SHP77 treated with DMSO at 0.1 percent for 48 hours (cell line): ENCODE measurements at regions not wholly inside any gene's neighbourhood (a gene's known extent, or its start where the extent isn't known, plus 50 kb on each side); places are given as distances from the start of the nearest gene placed in this dataset.
A peak's percentile ranks its signal among the peaks of the same experiment; 100 is the strongest.
"Not testable (repeated sequence)": the region's sequence is repeated elsewhere in the genome, so short reads cannot be mapped to it uniquely, and the experiment has no call there.

Source experiments
- DNase-seq: peaks from one replicate; lab custom pipeline; 2025; lab: John Stamatoyannopoulos, UW

GRCh38 chr16:35196313-35196712 lies 1736.9 kb downstream of the TP53TG3F start:
- no peak for DNase-seq

- no peak for DNase-seq
Observed at GRCh38 chr16:35197656-35198055, 1738.2 kb downstream of the TP53TG3F start.

GRCh38 chr16:35198223-35199199 lies 1739.1 kb downstream of the TP53TG3F start:
- no peak for DNase-seq

GRCh38 chr16:35200662-35201061 lies 1741.2 kb downstream of the TP53TG3F start:
- no peak for DNase-seq

- no peak for DNase-seq
Observed at GRCh38 chr16:35201151-35201550, 1741.7 kb downstream of the TP53TG3F start.

- DNase-seq: no peak
Observed at GRCh38 chr16:35203636-35204035, 1744.2 kb downstream of the TP53TG3F start.

GRCh38 chr16:35207059-35207999 lies 1747.9 kb downstream of the TP53TG3F start:
- DNase-seq: peak; percentile 96

GRCh38 chr16:35208001-35208935 lies 1748.9 kb downstream of the TP53TG3F start:
- DNase-seq: peak; percentile 49

- DNase-seq: peak; percentile 66
Observed at GRCh38 chr16:35210681-35211433, 1751.4 kb downstream of the TP53TG3F start.

GRCh38 chr16:35214840-35215239 lies 1755.4 kb downstream of the TP53TG3F start:
- DNase-seq: no peak

- no peak for DNase-seq
Observed at GRCh38 chr16:35215287-35215686, 1755.9 kb downstream of the TP53TG3F start.

GRCh38 chr16:35216261-35216660 lies 1756.8 kb downstream of the TP53TG3F start:
- DNase-seq: not testable (repeated sequence)

GRCh38 chr16:35221482-35222185 lies 1762.2 kb downstream of the TP53TG3F start:
- no peak for DNase-seq

GRCh38 chr16:35234679-35235078 lies 1775.3 kb downstream of the TP53TG3F start:
- no peak for DNase-seq

GRCh38 chr16:35239561-35239960 lies 1780.1 kb downstream of the TP53TG3F start:
- DNase-seq: peak; percentile 23

- no peak for DNase-seq
Observed at GRCh38 chr16:35249051-35249450, 1789.6 kb downstream of the TP53TG3F start.

- no peak for DNase-seq
Observed at GRCh38 chr16:35252356-35252936, 1793.0 kb downstream of the TP53TG3F start.

- DNase-seq: no peak
Observed at GRCh38 chr16:35255186-35255803, 1795.9 kb downstream of the TP53TG3F start.

GRCh38 chr16:35255816-35256215 lies 1796.4 kb downstream of the TP53TG3F start:
- DNase-seq: no peak
